ENCODE measurements at regions not wholly inside any gene's neighbourhood (a gene's known extent, or its start where the extent isn't known, plus 50 kb on each side); places are given as distances from the start of the nearest gene placed in this dataset.
"Not testable (repeated sequence)": the region's sequence is repeated elsewhere in the genome, so short reads cannot be mapped to it uniquely, and the experiment has no call there.

GRCh38 chr7:131959106-131959812 is 402.8 kb upstream of the PODXL start:
- no peak for DNase-seq (ENCODE audit: low spot score)

GRCh38 chr7:131957338-131958020 is 401.1 kb upstream of the PODXL start:
- DNase-seq (ENCODE audit: low spot score), result no peak

DNA sequence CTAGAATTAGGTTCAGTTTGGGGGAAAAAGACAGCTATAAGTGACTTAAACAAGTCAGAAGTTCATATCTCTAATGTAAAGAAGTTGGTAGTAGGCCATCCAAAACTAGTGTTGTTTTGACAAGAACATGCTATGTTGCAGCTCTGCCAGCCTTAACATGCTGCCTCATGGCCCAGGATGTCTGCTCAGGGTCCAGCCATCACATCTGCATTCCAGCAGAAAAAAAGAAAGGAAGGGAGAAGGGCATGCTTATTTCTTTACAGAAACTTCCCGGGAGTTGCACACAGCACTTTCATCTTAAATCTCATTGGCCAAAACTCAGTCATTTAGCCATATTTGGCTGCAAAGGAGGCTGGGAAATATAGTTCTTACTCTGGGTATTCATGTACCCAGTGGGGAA is 400.4 kb upstream of the PODXL start:
- no peak for DNase-seq (ENCODE audit: low spot score)

DNA sequence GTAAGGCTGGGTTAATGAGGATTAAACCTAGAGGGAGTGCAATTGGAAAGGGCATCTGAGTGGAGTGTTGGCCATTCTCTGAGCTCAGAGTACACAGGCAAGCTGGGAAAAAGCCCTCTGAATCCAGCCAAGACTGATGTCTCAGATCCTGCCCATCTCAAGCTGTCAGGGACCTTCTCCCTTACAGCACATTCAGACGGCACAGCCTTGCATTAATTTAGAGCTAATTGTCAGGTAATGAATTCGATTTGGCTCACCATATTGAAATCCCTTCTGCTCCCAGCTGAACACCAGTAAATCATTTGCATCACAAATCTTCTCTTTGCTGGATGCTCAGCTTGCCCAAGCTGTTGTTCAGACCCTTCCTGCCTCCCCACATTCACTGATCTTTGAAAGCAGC is 399.3 kb upstream of the PODXL start:
- DNase-seq (ENCODE audit: low spot score), result no peak

GRCh38 chr7:131953184-131953583 is 396.8 kb upstream of the PODXL start:
- DNase-seq (ENCODE audit: low spot score), result no peak

DNA sequence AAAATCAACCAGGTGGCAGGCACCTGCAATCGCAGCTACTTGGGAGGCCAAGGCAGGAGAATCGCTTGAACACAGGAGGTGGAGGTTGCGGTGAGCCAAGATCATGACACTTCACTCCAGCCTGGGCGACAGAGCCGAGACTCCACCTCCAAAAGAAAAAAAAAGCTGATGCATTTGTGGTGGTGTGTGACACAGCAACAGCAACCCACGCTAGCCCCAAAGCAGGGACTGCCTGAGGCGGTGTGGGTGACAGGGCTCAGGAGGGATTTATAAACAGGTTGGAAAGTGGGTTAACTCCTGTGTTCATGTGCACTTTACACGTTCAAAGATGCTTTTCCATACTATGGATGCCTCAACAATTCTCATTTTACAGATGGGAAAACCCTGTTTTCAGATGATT is 395.9 kb upstream of the PODXL start:
- no peak for DNase-seq (ENCODE audit: low spot score)

DNA sequence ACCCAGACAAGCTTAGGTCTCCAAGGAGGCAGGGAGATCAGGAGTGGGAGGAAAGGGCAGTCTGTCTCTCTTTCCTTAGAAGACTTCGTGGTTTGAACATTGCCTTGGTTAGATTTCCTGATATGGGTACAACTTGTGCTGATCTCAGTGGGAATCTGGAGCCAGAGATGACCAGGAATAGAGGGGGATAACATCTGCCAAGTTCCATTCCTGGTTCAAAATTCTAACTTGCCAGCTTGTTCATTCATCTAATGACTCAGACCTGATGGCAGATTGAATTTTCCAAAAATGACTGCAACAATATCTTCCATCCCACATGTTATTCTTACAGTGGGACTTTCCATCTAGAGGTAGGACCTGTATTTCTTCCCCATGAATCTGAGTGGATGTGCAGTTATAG is 394.3 kb upstream of the PODXL start:
- no peak for DNase-seq (ENCODE audit: low spot score)

DNA sequence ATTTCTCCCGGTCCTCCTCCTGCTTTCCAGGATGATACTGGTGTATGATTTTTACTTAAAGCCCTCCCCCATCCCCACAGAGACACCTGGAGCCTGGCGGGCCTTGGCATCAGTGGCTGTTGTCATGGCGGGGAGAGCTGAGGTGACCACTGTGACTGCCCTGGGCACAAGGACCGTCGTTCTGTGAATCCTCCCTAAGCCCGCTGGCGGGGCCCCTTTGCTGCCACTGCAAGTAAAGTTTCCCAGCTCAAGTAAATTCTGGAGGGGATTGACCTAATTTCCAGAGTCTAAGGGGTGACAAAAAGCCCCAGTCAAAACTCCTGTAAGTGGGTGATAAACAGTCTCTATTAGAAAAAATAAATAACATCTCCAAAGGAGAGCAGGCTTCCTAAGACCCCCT is 393.2 kb upstream of the PODXL start:
- no peak for DNase-seq (ENCODE audit: low spot score)

- DNase-seq (ENCODE audit: low spot score), result no peak
These were observed 392.1 kb upstream of the PODXL start for GRCh38 chr7:131948434-131949053.

- no peak for DNase-seq (ENCODE audit: low spot score)
These were observed 391.2 kb upstream of the PODXL start for GRCh38 chr7:131947661-131948060.

DNA sequence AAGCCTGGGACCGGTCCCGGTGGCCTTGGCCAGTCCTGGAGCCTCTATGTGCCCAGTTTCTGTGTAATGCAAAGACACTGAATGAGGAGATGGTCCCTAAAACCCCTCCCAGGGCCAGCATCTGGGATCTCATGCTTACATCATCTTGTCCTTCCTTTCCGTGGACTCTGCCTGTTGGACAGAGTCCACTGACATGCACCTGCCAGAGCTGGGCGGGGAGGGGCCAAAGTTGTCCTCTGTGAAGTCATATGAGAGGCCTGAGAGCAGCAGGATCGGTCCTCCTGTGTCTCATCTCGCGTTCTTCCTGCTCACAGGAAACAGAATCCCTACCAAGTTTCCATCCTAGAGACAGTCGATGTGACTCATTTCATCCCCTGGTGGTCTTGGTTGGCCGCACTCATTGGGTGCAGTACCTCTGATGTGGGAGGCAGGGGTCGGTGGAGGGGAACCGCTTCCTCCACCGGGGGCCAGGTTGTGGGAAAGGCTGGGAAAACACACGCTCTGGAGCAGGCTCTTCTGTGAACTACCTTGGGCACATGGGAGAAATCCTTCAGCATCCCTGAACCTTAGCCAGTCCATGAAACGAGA is 389.6 kb upstream of the PODXL start:
- no peak for DNase-seq (ENCODE audit: low spot score)

- DNase-seq (ENCODE audit: low spot score), result no peak
These were observed 389.0 kb upstream of the PODXL start for GRCh38 chr7:131945313-131945911.

DNA sequence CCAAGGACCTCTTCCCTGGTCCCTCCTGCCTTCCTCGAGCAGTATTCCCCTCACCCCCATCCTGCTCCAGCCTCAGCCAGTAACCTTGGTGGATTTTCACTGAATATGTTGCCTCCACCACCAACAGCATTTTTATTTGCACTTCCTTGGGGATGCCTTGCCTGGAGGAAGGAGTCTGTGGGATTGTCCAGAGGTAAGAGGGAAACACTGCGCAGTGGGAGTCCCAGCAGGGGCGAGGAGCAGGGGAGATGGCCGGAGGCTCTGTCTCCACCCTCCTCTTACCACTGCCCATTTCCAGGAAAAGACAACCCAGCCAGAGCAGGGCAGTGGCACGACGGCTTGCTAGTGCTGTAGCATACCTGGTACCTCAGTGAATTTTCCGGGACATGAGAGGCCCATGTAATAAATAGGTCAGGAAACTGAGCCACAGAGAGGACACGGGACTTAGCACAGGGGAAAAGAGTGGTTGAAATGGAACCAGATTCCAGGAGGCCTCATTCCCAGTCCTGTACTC is 388.2 kb upstream of the PODXL start:
- no peak for DNase-seq (ENCODE audit: low spot score)

- DNase-seq (ENCODE audit: low spot score), result no peak
These were observed 387.2 kb upstream of the PODXL start for GRCh38 chr7:131943646-131944045.

GRCh38 chr7:131943211-131943610 is 386.8 kb upstream of the PODXL start:
- no peak for DNase-seq (ENCODE audit: low spot score)

GRCh38 chr7:131942287-131943150 is 386.1 kb upstream of the PODXL start:
- DNase-seq (ENCODE audit: low spot score), result no peak

DNA sequence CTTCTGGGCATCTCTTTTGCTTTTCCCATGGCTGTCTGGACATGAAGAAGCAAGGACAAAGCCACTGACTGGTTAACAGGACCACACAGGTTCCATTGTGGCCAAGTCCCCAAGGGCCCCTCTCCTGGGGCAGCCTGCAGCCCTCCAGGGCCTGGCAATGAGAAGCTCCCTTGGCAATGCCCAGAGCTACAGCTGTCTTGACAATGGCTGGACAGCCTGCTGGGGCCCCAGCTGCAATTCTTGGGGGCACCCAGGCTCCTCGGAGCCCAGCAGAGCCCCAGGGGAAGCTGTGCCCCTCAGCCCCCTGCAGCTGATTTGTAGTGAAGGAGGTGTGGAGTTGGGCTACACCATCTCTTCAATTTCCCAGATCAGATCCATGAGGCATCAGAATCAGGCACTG is 384.9 kb upstream of the PODXL start:
- no peak for DNase-seq (ENCODE audit: low spot score)

DNA sequence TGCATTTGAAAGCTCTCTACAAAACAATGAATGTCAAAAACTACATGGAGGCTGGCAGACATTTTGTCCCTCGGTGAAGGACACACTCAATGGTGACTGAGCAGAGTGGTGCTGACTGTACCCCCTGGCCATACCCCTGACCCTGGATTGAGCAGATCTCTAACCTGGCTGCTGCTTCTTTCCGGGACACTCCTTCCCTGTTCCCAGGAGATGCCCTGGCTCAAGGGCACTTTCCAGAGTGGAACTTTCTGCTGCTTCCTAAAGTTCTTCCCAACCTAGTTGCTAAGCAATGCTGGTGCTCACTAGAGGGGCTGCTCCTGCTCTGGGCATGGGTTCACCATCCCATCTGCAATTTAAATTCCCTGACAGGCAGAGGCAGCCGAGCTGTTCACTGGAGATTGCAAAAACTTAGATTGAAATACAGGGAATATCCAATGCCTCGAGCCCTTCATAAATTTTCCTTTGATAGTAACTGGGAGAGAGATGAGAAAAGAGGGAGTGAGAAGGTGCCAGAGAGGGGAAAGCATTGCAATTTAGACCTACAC is 384.3 kb upstream of the PODXL start:
- no peak for DNase-seq (ENCODE audit: low spot score)

GRCh38 chr7:131938788-131939187 is 382.4 kb upstream of the PODXL start:
- not testable (repeated sequence) for DNase-seq (ENCODE audit: low spot score)

DNA sequence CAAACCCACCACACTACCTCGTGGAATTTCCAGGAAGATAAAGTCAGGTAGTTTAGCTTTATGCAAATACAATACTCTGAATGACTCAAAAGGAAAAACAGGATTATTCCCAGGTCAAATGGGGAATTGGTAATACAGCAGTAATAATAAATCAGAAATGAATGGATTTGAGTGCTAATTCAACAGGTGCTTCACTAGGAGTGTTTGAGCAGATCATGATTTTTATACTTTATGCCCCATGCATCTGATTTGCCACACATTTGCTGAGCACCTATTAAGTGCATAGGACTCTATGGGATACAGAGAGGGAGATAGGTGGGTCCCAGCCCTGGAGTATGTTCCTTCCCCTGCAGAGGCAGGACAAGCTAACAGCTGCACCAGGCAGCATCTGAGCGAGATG is 381.4 kb upstream of the PODXL start:
- DNase-seq (ENCODE audit: low spot score), result no peak

DNA sequence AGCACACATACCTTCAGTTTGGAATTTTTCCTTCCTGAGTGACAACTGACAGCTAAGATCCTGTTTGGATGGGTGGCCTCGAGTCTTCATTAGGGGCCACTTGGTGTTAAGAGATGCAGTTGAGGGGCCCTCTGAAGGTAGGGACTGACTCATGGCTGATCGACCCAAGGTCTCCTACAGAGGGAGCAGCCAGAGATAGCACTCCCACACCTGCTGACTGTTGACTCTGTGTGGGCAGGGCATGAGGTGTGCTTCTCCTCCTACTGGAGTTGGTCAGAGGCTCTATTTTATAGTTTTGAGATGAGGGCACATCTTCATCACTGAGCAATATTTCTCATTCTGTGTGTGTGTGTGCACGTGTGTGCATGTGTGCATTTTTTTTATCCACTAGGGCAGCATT is 378.8 kb upstream of the PODXL start:
- no peak for DNase-seq (ENCODE audit: low spot score)

Measured in CD4-positive, alpha-beta T cell treated with Interleukin-15 for 4 hours (primary cell).